NOMO-1 (cell line): ENCODE measurements at regions not wholly inside any gene's neighbourhood (a gene's known extent, or its start where the extent isn't known, plus 50 kb on each side); places are given as distances from the start of the nearest gene placed in this dataset.

Experiments used
- DNase-seq, 2 experiments: peaks; one replicate each; lab custom pipeline; 2025; ENCODE audit not compliant: unreplicated experiment in 2 of 2; lab: John Stamatoyannopoulos, UW

GRCh38 chr5:157911568-157911967 is 52.6 kb upstream of the CLINT1 start:
- no peak for DNase-seq
